Bronchial epithelial cell (primary cell): ENCODE measurements at regions not wholly inside any gene's neighbourhood (a gene's known extent, or its start where the extent isn't known, plus 50 kb on each side); places are given as distances from the start of the nearest gene placed in this dataset.

Source experiments
- DNase-seq: peaks from one replicate; pipeline ENCODE4 v3.0.0-alpha.2; 2010; ENCODE audit warnings: low read depth
- FAIRE-seq: peaks from 2 replicates; lab custom pipeline; 2011; peaks lifted over from hg19 to GRCh38; lab: Jason Lieb, UNC
- H3K27me3 ChIP-seq: 2 replicates; pipeline ENCODE4 v1.5.1; 2011; ENCODE audit warnings: low read length; ENCODE audit not compliant: control insufficient read depth, insufficient read depth
- H3K36me3 ChIP-seq: 2 replicates; pipeline ENCODE4 v1.5.1; 2011; ENCODE audit warnings: low read length; ENCODE audit not compliant: control insufficient read depth, insufficient read depth
- H3K4me3 ChIP-seq: 2 replicates; pipeline ENCODE4 v1.5.1; 2011; ENCODE audit warnings: mild to moderate bottlenecking, low read depth, low read length, control low read depth
- CTCF ChIP-seq: IDR thresholded peaks from 2 replicates; pipeline ENCODE4 v1.5.1; 2011; ENCODE audit warnings: mild to moderate bottlenecking, moderate library complexity, low read length, control low read depth, inconsistent platforms; ENCODE audit not compliant: insufficient read depth, severe bottlenecking

GRCh38 chr20:17062712-17063111 lies 164.1 kb upstream of the PCSK2 start:
- no peak for TF ChIP-seq CTCF
- Histone ChIP-seq H3K4me3 (no peak overlapping the region), H3K36me3 (no peaks in the 10 kb centered on the region), H3K27me3 (no peaks in the 10 kb centered on the region)
- DNase-seq (no peak), FAIRE-seq (no peak)

GRCh38 chr20:17066902-17067301 lies 159.9 kb upstream of the PCSK2 start:
- no peak overlapping the region for H3K4me3 ChIP-seq
- TF ChIP-seq CTCF, result no peak
- H3K27me3 ChIP-seq, result no peaks in the 10 kb centered on the region
- no peak for DNase-seq
- no peak for FAIRE-seq
- H3K36me3 ChIP-seq, result no peaks in the 10 kb centered on the region

GRCh38 chr20:17068084-17068711 lies 158.6 kb upstream of the PCSK2 start:
- H3K36me3 ChIP-seq, result no peaks in the 10 kb centered on the region
- FAIRE-seq (no peak), DNase-seq (no peak)
- TF ChIP-seq CTCF, result no peak
- H3K27me3 ChIP-seq, result no peaks in the 10 kb centered on the region
- no peak overlapping the region for H3K4me3 ChIP-seq

- Histone ChIP-seq H3K4me3 (no peak overlapping the region), H3K36me3 (no peaks in the 10 kb centered on the region), H3K27me3 (no peaks in the 10 kb centered on the region)
- no peak for TF ChIP-seq CTCF
- no peak for FAIRE-seq
- no peak for DNase-seq
Observed at GRCh38 chr20:17077030-17077429, 149.8 kb upstream of the PCSK2 start.

- H3K4me3 ChIP-seq, result no peak overlapping the region
- DNase-seq (no peak), FAIRE-seq (no peak)
- no peaks in the 10 kb centered on the region for H3K27me3 ChIP-seq
- TF ChIP-seq CTCF, result no peak
- no peaks in the 10 kb centered on the region for H3K36me3 ChIP-seq
Observed at GRCh38 chr20:17083738-17084137, 143.1 kb upstream of the PCSK2 start.

- Histone ChIP-seq H3K4me3 (no peak overlapping the region), H3K36me3 (no peaks in the 10 kb centered on the region), H3K27me3 (no peaks in the 10 kb centered on the region)
- TF ChIP-seq CTCF, result no peak
- DNase-seq (no peak), FAIRE-seq (no peak)
Observed at GRCh38 chr20:17084909-17085308, 141.9 kb upstream of the PCSK2 start.
